ENCODE measurements at regions not wholly inside any gene's neighbourhood (a gene's known extent, or its start where the extent isn't known, plus 50 kb on each side); places are given as distances from the start of the nearest gene placed in this dataset.
"Not testable (repeated sequence)": the region's sequence is repeated elsewhere in the genome, so short reads cannot be mapped to it uniquely, and the experiment has no call there.

- TF ChIP-seq CTCF (IDR thresholded peaks at IDR 0.05; ENCODE audit: insufficient read depth, low read length) (no peak), SPI1 (IDR thresholded peaks at IDR 0.05; ENCODE audit: borderline replicate concordance, low read depth) (no peak), POLR2AphosphoS5 (IDR thresholded peaks at IDR 0.05; ENCODE audit: low read depth) (no peak), REST (IDR thresholded peaks at IDR 0.05; ENCODE audit: insufficient replicate concordance, low read depth) (no peak), GABPA (IDR thresholded peaks at IDR 0.05; ENCODE audit: low read depth) (no peak)
- no peak overlapping the region for H3K4me3 ChIP-seq (replicated peaks; ENCODE audit: insufficient read depth, low read length)
- no peak for DNase-seq (ENCODE audit: low read depth in 1 of 2, low spot score in 1 of 2)
- no peak overlapping the region for H3K27ac ChIP-seq (replicated peaks)
- no peaks in the 10 kb centered on the region for H3K27me3 ChIP-seq (ENCODE audit: insufficient read depth, poor library complexity, severe bottlenecking)
Observed at GRCh38 chr19:27714857-27715256, 1498.1 kb downstream of the UQCRFS1 start.

DNA sequence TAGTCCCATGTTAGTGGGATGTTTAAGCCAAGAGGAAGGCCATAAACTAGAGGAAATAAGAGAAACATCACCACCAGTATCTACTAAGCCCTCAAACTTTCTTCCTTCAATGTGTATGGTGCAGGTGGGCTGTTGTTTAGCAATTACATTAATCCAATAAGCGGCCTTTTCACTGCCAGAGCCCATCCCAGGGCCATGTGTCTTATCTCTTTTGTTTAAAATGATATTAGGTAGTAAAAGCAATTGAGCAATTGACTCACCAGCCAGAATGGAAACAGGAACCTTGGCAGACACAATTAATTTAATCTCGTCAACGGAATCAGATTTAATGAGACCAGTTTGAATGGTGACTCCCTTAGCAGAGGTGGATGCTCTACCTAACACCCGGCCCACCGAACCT lies 1503.5 kb downstream of the UQCRFS1 start:
- H3K27me3 ChIP-seq (ENCODE audit: insufficient read depth, poor library complexity, severe bottlenecking): no peaks in the 10 kb centered on the region
- DNase-seq (ENCODE audit: low read depth in 1 of 2, low spot score in 1 of 2): no peak
- no peak overlapping the region for H3K27ac ChIP-seq (replicated peaks)
- TF ChIP-seq GABPA (IDR thresholded peaks at IDR 0.05; ENCODE audit: low read depth) (no peak), CTCF (IDR thresholded peaks at IDR 0.05; ENCODE audit: insufficient read depth, low read length) (no peak), POLR2AphosphoS5 (IDR thresholded peaks at IDR 0.05; ENCODE audit: low read depth) (no peak), REST (IDR thresholded peaks at IDR 0.05; ENCODE audit: insufficient replicate concordance, low read depth) (no peak), SPI1 (IDR thresholded peaks at IDR 0.05; ENCODE audit: borderline replicate concordance, low read depth) (no peak)
- H3K4me3 ChIP-seq (replicated peaks; ENCODE audit: insufficient read depth, low read length): no peak overlapping the region

- not testable (repeated sequence) for H3K4me3 ChIP-seq (replicated peaks; ENCODE audit: insufficient read depth, low read length); H3K27me3 ChIP-seq (ENCODE audit: insufficient read depth, poor library complexity, severe bottlenecking); DNase-seq (ENCODE audit: low read depth in 1 of 2, low spot score in 1 of 2); H3K27ac ChIP-seq (replicated peaks)
Observed at GRCh38 chr19:27708986-27709385, 1504.0 kb downstream of the UQCRFS1 start.

GRCh38 chr19:27707026-27707425 lies 1505.9 kb downstream of the UQCRFS1 start:
- DNase-seq (ENCODE audit: low read depth in 1 of 2, low spot score in 1 of 2); H3K4me3 ChIP-seq (replicated peaks; ENCODE audit: insufficient read depth, low read length); H3K27ac ChIP-seq (replicated peaks); H3K27me3 ChIP-seq (ENCODE audit: insufficient read depth, poor library complexity, severe bottlenecking): not testable (repeated sequence)

GRCh38 chr19:27705896-27706295 lies 1507.1 kb downstream of the UQCRFS1 start:
- DNase-seq (ENCODE audit: low read depth in 1 of 2, low spot score in 1 of 2): no peak
- no peak overlapping the region for H3K4me3 ChIP-seq (replicated peaks; ENCODE audit: insufficient read depth, low read length)
- TF ChIP-seq SPI1 (IDR thresholded peaks at IDR 0.05; ENCODE audit: borderline replicate concordance, low read depth) (no peak), CTCF (IDR thresholded peaks at IDR 0.05; ENCODE audit: insufficient read depth, low read length) (no peak), REST (IDR thresholded peaks at IDR 0.05; ENCODE audit: insufficient replicate concordance, low read depth) (no peak), POLR2AphosphoS5 (IDR thresholded peaks at IDR 0.05; ENCODE audit: low read depth) (no peak), GABPA (IDR thresholded peaks at IDR 0.05; ENCODE audit: low read depth) (no peak)
- no peaks in the 10 kb centered on the region for H3K27me3 ChIP-seq (ENCODE audit: insufficient read depth, poor library complexity, severe bottlenecking)
- H3K27ac ChIP-seq (replicated peaks): no peak overlapping the region
